GM23338 (cell line): ENCODE measurements at regions not wholly inside any gene's neighbourhood (a gene's known extent, or its start where the extent isn't known, plus 50 kb on each side); places are given as distances from the start of the nearest gene placed in this dataset.

Experiments
- CREB1 ChIP-seq: fragments of 250-450 bp; sonication (Bioruptor Pico); IDR thresholded peaks from 2 replicates; pipeline ENCODE4 v1.5.0; 2020; ENCODE audit warnings: low read depth, mild to moderate bottlenecking, moderate library complexity
- EZH2 ChIP-seq: fragments of 200-600 bp; sonication (generic); IDR thresholded peaks from one replicate; pipeline ENCODE4 v1.8.0; 2017; ENCODE audit warnings: antibody characterized with exemption, mild to moderate bottlenecking, low read depth; ENCODE audit not compliant: unreplicated experiment
- EZH2phosphoT487 ChIP-seq: fragments of 200-600 bp; sonication (generic); IDR thresholded peaks from one replicate; pipeline ENCODE4 v1.8.1; 2018; ENCODE audit warnings: antibody characterized with exemption; ENCODE audit not compliant: unreplicated experiment
- POLR2AphosphoS5 ChIP-seq: IDR thresholded peaks from 2 replicates; pipeline ENCODE4 v1.6.1; 2016; ENCODE audit warnings: antibody characterized with exemption, low read depth
- TF ChIP-seq, protein P1 (sequence below), 2 experiments: fragments of 200-600 bp in 1 of 2; sonication (generic) in 1 of 2; conservative IDR thresholded peaks; 2 replicates each; pipeline versions ENCODE4 v1.5.1 to v1.6.1; 2016 to 2017; ENCODE audit warnings: antibody characterized with exemption in 2 of 2, low read depth in 2 of 2, mild to moderate bottlenecking in 2 of 2, moderate library complexity in 1 of 2

DNA sequence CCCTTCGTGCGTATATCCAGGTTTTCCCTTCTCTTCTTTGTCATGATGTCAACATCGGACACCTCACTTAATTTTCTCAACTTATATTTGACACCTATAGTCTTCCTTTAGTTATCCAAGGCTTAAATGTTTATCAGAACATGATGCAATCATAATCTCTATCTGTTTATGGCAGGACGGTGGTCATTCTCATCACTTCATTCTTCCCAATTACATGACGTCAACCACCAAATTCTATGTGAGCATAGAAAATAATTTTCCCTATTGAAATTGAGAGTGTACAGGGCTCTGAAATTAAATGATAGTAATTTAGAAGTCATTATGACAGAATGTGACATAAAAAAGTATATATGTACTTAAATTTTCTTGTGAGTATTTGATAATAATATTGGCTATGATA lies 345.4 kb downstream of the CDH9 start:
- TF ChIP-seq CREB1, result no peak
- TF ChIP-seq, protein P1, sequence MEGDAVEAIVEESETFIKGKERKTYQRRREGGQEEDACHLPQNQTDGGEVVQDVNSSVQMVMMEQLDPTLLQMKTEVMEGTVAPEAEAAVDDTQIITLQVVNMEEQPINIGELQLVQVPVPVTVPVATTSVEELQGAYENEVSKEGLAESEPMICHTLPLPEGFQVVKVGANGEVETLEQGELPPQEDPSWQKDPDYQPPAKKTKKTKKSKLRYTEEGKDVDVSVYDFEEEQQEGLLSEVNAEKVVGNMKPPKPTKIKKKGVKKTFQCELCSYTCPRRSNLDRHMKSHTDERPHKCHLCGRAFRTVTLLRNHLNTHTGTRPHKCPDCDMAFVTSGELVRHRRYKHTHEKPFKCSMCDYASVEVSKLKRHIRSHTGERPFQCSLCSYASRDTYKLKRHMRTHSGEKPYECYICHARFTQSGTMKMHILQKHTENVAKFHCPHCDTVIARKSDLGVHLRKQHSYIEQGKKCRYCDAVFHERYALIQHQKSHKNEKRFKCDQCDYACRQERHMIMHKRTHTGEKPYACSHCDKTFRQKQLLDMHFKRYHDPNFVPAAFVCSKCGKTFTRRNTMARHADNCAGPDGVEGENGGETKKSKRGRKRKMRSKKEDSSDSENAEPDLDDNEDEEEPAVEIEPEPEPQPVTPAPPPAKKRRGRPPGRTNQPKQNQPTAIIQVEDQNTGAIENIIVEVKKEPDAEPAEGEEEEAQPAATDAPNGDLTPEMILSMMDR (conservative IDR thresholded peaks at IDR 0.05; ENCODE audit: low read depth in 2 of 2), result no peak
- TF ChIP-seq POLR2AphosphoS5, result no peak
- TF ChIP-seq EZH2phosphoT487, result no peak
- TF ChIP-seq EZH2, result no peak
